GM03348 (cell line): ENCODE measurements at regions not wholly inside any gene's neighbourhood (a gene's known extent, or its start where the extent isn't known, plus 50 kb on each side); places are given as distances from the start of the nearest gene placed in this dataset.

Experiments used
- DNase-seq: peaks from one replicate; pipeline ENCODE4 v3.0.0; 2012; ENCODE audit warnings: low spot score

- no peak for DNase-seq
These were observed 429.6 kb downstream of the ADRA2A start for GRCh38 chr10:111506266-111507034.

- peak; percentile 30 for DNase-seq
These were observed 434.9 kb downstream of the ADRA2A start for GRCh38 chr10:111511751-111512150.

GRCh38 chr10:111515264-111515663 is 438.4 kb downstream of the ADRA2A start:
- DNase-seq = no peak

- no peak for DNase-seq
These were observed 438.9 kb downstream of the ADRA2A start for GRCh38 chr10:111515706-111516105.

GRCh38 chr10:111516144-111516543 is 439.3 kb downstream of the ADRA2A start:
- DNase-seq = no peak

- no peak for DNase-seq
These were observed 445.3 kb downstream of the ADRA2A start for GRCh38 chr10:111522141-111522540.

GRCh38 chr10:111522551-111522950 is 445.7 kb downstream of the ADRA2A start:
- DNase-seq = no peak

- DNase-seq = no peak
These were observed 446.2 kb downstream of the ADRA2A start for GRCh38 chr10:111523016-111523415.

GRCh38 chr10:111524134-111524533 is 447.3 kb downstream of the ADRA2A start:
- no peak for DNase-seq

- no peak for DNase-seq
These were observed 448.9 kb downstream of the ADRA2A start for GRCh38 chr10:111525696-111526095.

GRCh38 chr10:111531690-111532089 is 454.9 kb downstream of the ADRA2A start:
- no peak for DNase-seq

GRCh38 chr10:111532139-111532538 is 455.3 kb downstream of the ADRA2A start:
- no peak for DNase-seq

- no peak for DNase-seq
These were observed 462.4 kb downstream of the ADRA2A start for GRCh38 chr10:111539246-111539645.

- no peak for DNase-seq
These were observed 467.0 kb downstream of the ADRA2A start for GRCh38 chr10:111543854-111544253.

GRCh38 chr10:111545861-111546605 is 469.2 kb downstream of the ADRA2A start:
- no peak for DNase-seq

GRCh38 chr10:111548084-111548726 is 471.4 kb downstream of the ADRA2A start:
- no peak for DNase-seq

GRCh38 chr10:111551001-111551400 is 474.2 kb downstream of the ADRA2A start:
- peak; percentile 8 for DNase-seq

- no peak for DNase-seq
These were observed 479.8 kb downstream of the ADRA2A start for GRCh38 chr10:111556666-111557065.

- no peak for DNase-seq
These were observed 481.4 kb downstream of the ADRA2A start for GRCh38 chr10:111558211-111558610.

- DNase-seq = peak; percentile 45
These were observed 483.2 kb downstream of the ADRA2A start for GRCh38 chr10:111560027-111560426.

- DNase-seq = no peak
These were observed 484.3 kb downstream of the ADRA2A start for GRCh38 chr10:111561124-111561523.

GRCh38 chr10:111565542-111565941 is 488.7 kb downstream of the ADRA2A start:
- no peak for DNase-seq

- DNase-seq = peak; percentile 18
These were observed 501.2 kb downstream of the ADRA2A start for GRCh38 chr10:111578076-111578475.
